GM12878 (cell line): ENCODE measurements at regions not wholly inside any gene's neighbourhood (a gene's known extent, or its start where the extent isn't known, plus 50 kb on each side); places are given as distances from the start of the nearest gene placed in this dataset.

ENCODE experiments used
- ATAC-seq: fragments of 200-7000 bp; cut with Tn5 transposase; 3 replicates; pipeline ENCODE4 v1.9.1; 2020; ENCODE audit warnings: mild to moderate bottlenecking, moderate library complexity
- BruUV-seq: library from RNA; stranded (reverse); fragments of 400-500 nt; replicated peaks from 2 replicates; lab custom pipeline; 2021; lab: Mats Ljungman, UMichigan
- CTCF ChIA-PET: fragments of 300-600 bp; sonication (Branson Sonifier 250); formaldehyde crosslinking; extraction: SDS; loops from one replicate; lab custom pipeline; 2021; ENCODE audit warnings: inconsistent platforms; lab: Yijun Ruan, JAX
- POLR2A ChIA-PET: fragments of 350-600 bp; formaldehyde crosslinking; extraction: SDS; loops from one replicate; lab custom pipeline; 2021; ENCODE audit warnings: inconsistent platforms; lab: Charles Lee
- RAD21 ChIA-PET: fragments of 300-600 bp; sonication (Branson Sonifier 250); formaldehyde crosslinking; loops from one replicate; lab custom pipeline; 2023; ENCODE audit warnings: antibody characterized with exemption; ENCODE audit not compliant: unreplicated experiment; lab: Charles Lee
- SMC1A ChIA-PET: fragments of 300-600 bp; sonication (Branson Sonifier 250); formaldehyde crosslinking; loops from one replicate; lab custom pipeline; 2023; ENCODE audit not compliant: unreplicated experiment, uncharacterized antibody; lab: Charles Lee
- DNase-seq: peaks from one replicate; pipeline ENCODE4 v3.0.0-alpha.2; 2011; ENCODE audit warnings: low read depth, low spot score
- FAIRE-seq: peaks from 3 replicates; lab custom pipeline; 2011; peaks lifted over from hg19 to GRCh38; lab: Jason Lieb, UNC
- H2AFZ ChIP-seq: 2 replicates; pipeline ENCODE4 v1.6.0; 2011; ENCODE audit warnings: low read depth, low read length, control low read depth; ENCODE audit not compliant: control insufficient read depth
- H3K27ac ChIP-seq: 2 replicates; pipeline ENCODE4 v1.5.1; 2011; ENCODE audit warnings: control low read depth; ENCODE audit not compliant: control insufficient read depth, insufficient read depth
- H3K27me3 ChIP-seq, 2 experiments: replicated peaks in 1 of 2; 2 replicates each; pipeline versions ENCODE4 v1.6.0 to v1.6.1; 2011; ENCODE audit warnings: low read length in 1 of 2; ENCODE audit not compliant: control insufficient read depth in 2 of 2, insufficient read depth in 2 of 2
- H3K36me3 ChIP-seq, 2 experiments: 2 replicates each; pipeline ENCODE4 v1.5.1; 2011; ENCODE audit warnings: low read length in 1 of 2; ENCODE audit not compliant: control insufficient read depth in 2 of 2, insufficient read depth in 2 of 2
- H3K4me1 ChIP-seq: 2 replicates; pipeline ENCODE4 v1.6.1; 2011; ENCODE audit warnings: mild to moderate bottlenecking, low read length, moderate library complexity, mixed read lengths; ENCODE audit not compliant: control insufficient read depth, insufficient read depth
- H3K4me2 ChIP-seq: 2 replicates; pipeline ENCODE4 v1.6.0; 2011; ENCODE audit warnings: control low read depth; ENCODE audit not compliant: control insufficient read depth, insufficient read depth
- H3K4me3 ChIP-seq: fragments of 200-600 bp; sonication (generic); 2 replicates; pipeline ENCODE4 v1.5.1; 2016
- H3K79me2 ChIP-seq: 2 replicates; pipeline ENCODE4 v1.6.0; 2011; ENCODE audit warnings: low read length; ENCODE audit not compliant: control insufficient read depth, insufficient read depth
- H3K9ac ChIP-seq: 2 replicates; pipeline ENCODE4 v1.8.0; 2011; ENCODE audit warnings: low read length, control low read depth, mixed read lengths; ENCODE audit not compliant: control insufficient read depth, insufficient read depth
- H3K9me3 ChIP-seq: replicated peaks from 3 replicates; pipeline ENCODE4 v1.5.1; 2011; ENCODE audit warnings: mild to moderate bottlenecking, low read length; ENCODE audit not compliant: control insufficient read depth, insufficient read depth
- H4K20me1 ChIP-seq: 2 replicates; pipeline ENCODE4 v1.6.0; 2011; ENCODE audit not compliant: control insufficient read depth, insufficient read depth
- ETV6 ChIP-seq, 2 experiments: fragments of 450-650 bp in 1 of 2; IDR thresholded peaks in 1 of 2; conservative IDR thresholded peaks in 1 of 2; 2 replicates each; pipeline ENCODE4 v1.6.1; 2014; ENCODE audit warnings: antibody characterized with exemption in 1 of 2, borderline replicate concordance in 1 of 2, low read depth in 1 of 2, mild to moderate bottlenecking in 1 of 2, moderate library complexity in 1 of 2
- EZH2 ChIP-seq: IDR thresholded peaks from 2 replicates; pipeline ENCODE4 v1.6.1; 2012; ENCODE audit warnings: low read depth, mild to moderate bottlenecking, control low read depth, inconsistent platforms, low read length, borderline replicate concordance; ENCODE audit not compliant: control insufficient read depth
- HDGF ChIP-seq: fragments of 450-650 bp; IDR thresholded peaks from 2 replicates; pipeline ENCODE4 v1.6.1; 2016; ENCODE audit warnings: antibody characterized with exemption
- MEF2A ChIP-seq: IDR thresholded peaks from 2 replicates; pipeline ENCODE4 v1.6.1; 2011; ENCODE audit warnings: low read depth, mild to moderate bottlenecking, low read length, moderate library complexity; ENCODE audit not compliant: insufficient read depth
- MTA3 ChIP-seq: IDR thresholded peaks from 2 replicates; pipeline ENCODE4 v1.6.1; 2012; ENCODE audit warnings: low read length, inconsistent platforms, borderline replicate concordance
- MXI1 ChIP-seq: fragments of 150-350 bp; IDR thresholded peaks from 2 replicates; pipeline ENCODE4 v1.6.1; 2011; ENCODE audit warnings: low read depth, mild to moderate bottlenecking, inconsistent platforms, low read length, improper control_type of control experiment
- NFXL1 ChIP-seq: fragments of 450-650 bp; IDR thresholded peaks from 2 replicates; pipeline ENCODE4 v1.6.1; 2017; ENCODE audit warnings: antibody characterized with exemption, mild to moderate bottlenecking, borderline replicate concordance
- SMAD1 ChIP-seq: fragments of 450-650 bp; IDR thresholded peaks from 2 replicates; pipeline ENCODE4 v1.6.1; 2018; ENCODE audit warnings: mild to moderate bottlenecking, low read depth; ENCODE audit not compliant: partially characterized antibody
- SREBF1 ChIP-seq: IDR thresholded peaks from 2 replicates; pipeline ENCODE4 v1.6.1; 2012; ENCODE audit warnings: mild to moderate bottlenecking, low read length
- ZBED1 ChIP-seq: IDR thresholded peaks from 2 replicates; pipeline ENCODE4 v1.6.1; 2016; ENCODE audit warnings: borderline replicate concordance
- ZNF274 ChIP-seq: IDR thresholded peaks from one replicate; pipeline ENCODE4 v1.8.0; 2011; ENCODE audit not compliant: insufficient read length, insufficient read depth
- ZNF622 ChIP-seq: fragments of 450-650 bp; IDR thresholded peaks from 2 replicates; pipeline ENCODE4 v1.6.1; 2017; ENCODE audit warnings: mild to moderate bottlenecking, inconsistent platforms
- ZZZ3 ChIP-seq: IDR thresholded peaks from 2 replicates; pipeline ENCODE4 v1.6.1; 2011; ENCODE audit warnings: low read depth; ENCODE audit not compliant: control insufficient read depth, insufficient read length
- WGBS: methylation state at CpG from one replicate; pipeline ENCODE4 v1.1.6; 2016; ENCODE audit warnings: low lambda C conversion rate; ENCODE audit not compliant: insufficient replicate concordance, insufficient coverage; ENCODE audit errors: missing lambda C conversion rate; 5-methylcytosine and 5-hydroxymethylcytosine counted together
- in situ Hi-C: fragments of 300-500 bp; cut with MboI; formaldehyde crosslinking; loops from 9 replicates; pipeline ENCODE4 v1.14.3; 2018; ENCODE audit warnings: mixed read lengths
- intact Hi-C: fragments of 100-400 bp; cut with micrococcal nuclease; formaldehyde crosslinking; loops from one replicate; pipeline ENCODE4 v1.14.2; 2022; ENCODE audit not compliant: unreplicated experiment
- TF ChIP-seq, protein P1 (sequence below): IDR thresholded peaks from 2 replicates; pipeline ENCODE4 v1.6.1; 2011; ENCODE audit warnings: mild to moderate bottlenecking, low read depth, low read length, moderate library complexity; ENCODE audit not compliant: insufficient replicate concordance
- TF ChIP-seq, protein P2 (sequence below): IDR thresholded peaks from 2 replicates; pipeline ENCODE4 v1.6.1; 2011; ENCODE audit warnings: low read depth, low read length, improper control_type of control experiment, borderline replicate concordance
- TF ChIP-seq, protein P3 (sequence below): IDR thresholded peaks from 2 replicates; pipeline ENCODE4 v1.6.1; 2012; ENCODE audit warnings: low read length, inconsistent platforms

DNA sequence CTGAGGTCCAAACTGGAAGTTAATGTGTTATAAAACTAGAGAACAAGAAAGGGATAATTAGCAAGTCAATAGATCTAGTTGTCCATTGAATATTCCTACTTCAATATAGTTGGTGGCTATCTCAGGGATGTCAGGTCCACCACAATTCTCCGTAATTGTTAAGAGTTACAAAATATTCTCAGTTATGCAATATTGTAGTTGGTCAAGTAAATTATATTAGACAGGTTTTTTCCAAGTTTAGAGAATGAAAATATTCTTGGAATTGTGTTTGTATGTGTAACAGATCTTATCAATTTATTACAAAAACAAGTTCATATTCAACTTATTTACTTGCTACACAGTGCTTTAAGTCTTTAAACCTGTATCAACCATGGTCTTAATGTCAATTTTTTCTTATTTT is 547.4 kb downstream of the SPRY1 start:
- Histone ChIP-seq H3K27me3 (no peaks in the 10 kb centered on the region), H3K4me3 (no peak overlapping the region), H3K9ac (no peak overlapping the region), H4K20me1 (no peaks in the 10 kb centered on the region), H3K9me3 (no peaks in the 10 kb centered on the region), H3K4me1 (no peaks in the 10 kb centered on the region), H3K4me2 (no peak overlapping the region), H3K27ac (no peak overlapping the region), H3K36me3 (no peaks in the 10 kb centered on the region), H3K79me2 (no peaks in the 10 kb centered on the region), H2AFZ (no peak overlapping the region)
- ChIA-PET SMC1A (interaction anchor here (0.6 kb wide), 1 partner anchor 51 kb away, joined by 3 read pairs; no protein-coding TSS in a partner anchor), CTCF (no interaction called here), RAD21 (no interaction called here), POLR2A (no interaction called here)
- intact Hi-C loops (no loop called here), in situ Hi-C loops (no loop called here)
- FAIRE-seq: no peak
- 31% methylated on average over 1 of the region's 1 CpG for WGBS
- BruUV-seq: no TSS peak
- TF ChIP-seq HDGF (no peak), SREBF1 (no peak), MTA3 (no peak), ZNF622 (no peak)
- no peak for DNase-seq
- no peak for ATAC-seq

DNA sequence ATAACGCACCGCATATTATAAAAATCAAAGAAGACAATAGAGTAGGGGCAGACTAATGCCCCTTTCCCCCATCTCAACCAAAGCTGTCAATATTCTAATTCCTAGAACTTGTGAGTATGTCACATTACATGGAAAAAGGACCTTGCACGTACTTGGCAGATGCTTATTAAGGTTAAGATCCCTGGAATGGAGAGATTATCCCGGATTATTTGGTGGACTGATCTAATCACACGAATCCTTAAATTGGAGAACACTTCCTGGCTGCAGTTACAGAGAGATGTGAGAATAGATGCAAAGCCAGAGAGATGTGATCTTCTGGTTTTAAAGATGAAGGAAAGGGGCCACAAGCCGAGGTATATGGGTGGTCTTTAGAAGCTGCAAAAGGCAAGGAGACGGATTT is 548.7 kb downstream of the SPRY1 start:
- Histone ChIP-seq H3K27ac (no peak overlapping the region), H3K9me3 (no peaks in the 10 kb centered on the region), H3K4me3 (no peak overlapping the region), H4K20me1 (no peaks in the 10 kb centered on the region), H3K4me2 (no peak overlapping the region), H3K27me3 (no peaks in the 10 kb centered on the region), H3K9ac (no peak overlapping the region), H3K4me1 (no peaks in the 10 kb centered on the region), H2AFZ (no peak overlapping the region), H3K79me2 (no peaks in the 10 kb centered on the region), H3K36me3 (no peaks in the 10 kb centered on the region)
- ChIA-PET SMC1A (no interaction called here), POLR2A (no interaction called here), RAD21 (no interaction called here), CTCF (interaction anchor here (0.7 kb wide), 1 partner anchor 219 kb away, joined by 3 read pairs; no protein-coding TSS in a partner anchor)
- ATAC-seq (no peak), FAIRE-seq (no peak), DNase-seq (no peak)
- intact Hi-C loops (no loop called here), in situ Hi-C loops (no loop called here)
- WGBS: 16% methylated on average over 7 of the region's 7 CpGs
- no TSS peak for BruUV-seq
- TF ChIP-seq ETV6 (conservative IDR thresholded peaks at IDR 0.05 in 1 of 2, IDR thresholded peaks at IDR 0.05 in 1 of 2; ENCODE audit: borderline replicate concordance in 1 of 2, low read depth in 1 of 2) (no peak), ZNF274 (no peak), MEF2A (no peak), ZBED1 (no peak), EZH2 (no peak), MXI1 (no peak), NFXL1 (no peak), SMAD1 (no peak), ZZZ3 (no peak)
- TF ChIP-seq, protein P1, sequence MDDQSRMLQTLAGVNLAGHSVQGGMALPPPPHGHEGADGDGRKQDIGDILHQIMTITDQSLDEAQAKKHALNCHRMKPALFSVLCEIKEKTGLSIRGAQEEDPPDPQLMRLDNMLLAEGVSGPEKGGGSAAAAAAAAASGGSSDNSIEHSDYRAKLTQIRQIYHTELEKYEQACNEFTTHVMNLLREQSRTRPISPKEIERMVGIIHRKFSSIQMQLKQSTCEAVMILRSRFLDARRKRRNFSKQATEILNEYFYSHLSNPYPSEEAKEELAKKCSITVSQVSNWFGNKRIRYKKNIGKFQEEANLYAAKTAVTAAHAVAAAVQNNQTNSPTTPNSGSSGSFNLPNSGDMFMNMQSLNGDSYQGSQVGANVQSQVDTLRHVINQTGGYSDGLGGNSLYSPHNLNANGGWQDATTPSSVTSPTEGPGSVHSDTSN: no peak
- TF ChIP-seq, protein P2, sequence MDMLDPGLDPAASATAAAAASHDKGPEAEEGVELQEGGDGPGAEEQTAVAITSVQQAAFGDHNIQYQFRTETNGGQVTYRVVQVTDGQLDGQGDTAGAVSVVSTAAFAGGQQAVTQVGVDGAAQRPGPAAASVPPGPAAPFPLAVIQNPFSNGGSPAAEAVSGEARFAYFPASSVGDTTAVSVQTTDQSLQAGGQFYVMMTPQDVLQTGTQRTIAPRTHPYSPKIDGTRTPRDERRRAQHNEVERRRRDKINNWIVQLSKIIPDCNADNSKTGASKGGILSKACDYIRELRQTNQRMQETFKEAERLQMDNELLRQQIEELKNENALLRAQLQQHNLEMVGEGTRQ: no peak
- TF ChIP-seq, protein P3, sequence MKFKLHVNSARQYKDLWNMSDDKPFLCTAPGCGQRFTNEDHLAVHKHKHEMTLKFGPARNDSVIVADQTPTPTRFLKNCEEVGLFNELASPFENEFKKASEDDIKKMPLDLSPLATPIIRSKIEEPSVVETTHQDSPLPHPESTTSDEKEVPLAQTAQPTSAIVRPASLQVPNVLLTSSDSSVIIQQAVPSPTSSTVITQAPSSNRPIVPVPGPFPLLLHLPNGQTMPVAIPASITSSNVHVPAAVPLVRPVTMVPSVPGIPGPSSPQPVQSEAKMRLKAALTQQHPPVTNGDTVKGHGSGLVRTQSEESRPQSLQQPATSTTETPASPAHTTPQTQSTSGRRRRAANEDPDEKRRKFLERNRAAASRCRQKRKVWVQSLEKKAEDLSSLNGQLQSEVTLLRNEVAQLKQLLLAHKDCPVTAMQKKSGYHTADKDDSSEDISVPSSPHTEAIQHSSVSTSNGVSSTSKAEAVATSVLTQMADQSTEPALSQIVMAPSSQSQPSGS: no peak
